Skin epidermis (tissue), 12 donors: ENCODE measurements at regions not wholly inside any gene's neighbourhood (a gene's known extent, or its start where the extent isn't known, plus 50 kb on each side); places are given as distances from the start of the nearest gene placed in this dataset.
"Not testable (repeated sequence)": the region's sequence is repeated elsewhere in the genome, so short reads cannot be mapped to it uniquely, and the experiment has no call there.

Experiments used
- H3K27ac ChIP-seq, 21 experiments: fragments of 200-600 bp; sonication (generic) in 11 of 21; one replicate each; pipeline ENCODE4 v1.5.0; 2020; ENCODE audit warnings: mild to moderate bottlenecking in 3 of 21, inconsistent platforms in 2 of 21, moderate library complexity in 2 of 21
- H3K4me3 ChIP-seq, 7 experiments: fragments of 200-600 bp; sonication (generic) in 2 of 7; one replicate each; pipeline ENCODE4 v1.5.0; 2020; ENCODE audit warnings: inconsistent platforms in 2 of 7, mild to moderate bottlenecking in 2 of 7, moderate library complexity in 1 of 7

GRCh38 chr22:19598054-19598855 lies 74.0 kb upstream of the CLDN5 start:
- no peak overlapping the region for H3K4me3 ChIP-seq
- H3K27ac ChIP-seq: peak overlapping the region in 16 of 21 experiments; percentile 2 to 83 (median 50)

- Histone ChIP-seq H3K4me3 (no peak overlapping the region), H3K27ac (peak overlapping the region in 2 of 21 experiments; percentile 38 to 81)
Measured at GRCh38 chr22:19599004-19599403, 74.8 kb upstream of the CLDN5 start.

GRCh38 chr22:19599626-19600243 lies 75.5 kb upstream of the CLDN5 start:
- Histone ChIP-seq H3K27ac (peak overlapping the region in 1 of 21 experiments; percentile 17), H3K4me3 (no peak overlapping the region)

DNA sequence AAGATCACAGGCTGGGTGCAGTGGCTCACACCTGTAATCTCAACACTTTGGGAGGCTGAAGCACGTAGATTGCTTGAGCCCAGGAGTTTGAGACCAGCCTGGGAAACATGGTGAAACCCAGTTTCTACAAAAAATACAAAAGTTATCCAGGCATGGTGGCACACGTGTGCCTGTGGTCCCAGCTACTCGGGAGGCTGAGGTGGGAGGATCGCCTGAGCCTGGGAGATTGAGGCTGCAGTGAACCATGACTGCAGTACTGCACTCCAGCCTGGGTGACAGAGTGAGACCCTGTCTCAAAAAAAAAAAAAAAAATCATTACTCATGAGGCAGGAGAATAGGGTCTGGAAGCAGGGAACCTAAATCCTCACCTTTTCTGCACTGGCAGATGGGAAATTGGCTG lies 79.1 kb upstream of the CLDN5 start:
- not testable (repeated sequence) for H3K27ac ChIP-seq, H3K4me3 ChIP-seq

DNA sequence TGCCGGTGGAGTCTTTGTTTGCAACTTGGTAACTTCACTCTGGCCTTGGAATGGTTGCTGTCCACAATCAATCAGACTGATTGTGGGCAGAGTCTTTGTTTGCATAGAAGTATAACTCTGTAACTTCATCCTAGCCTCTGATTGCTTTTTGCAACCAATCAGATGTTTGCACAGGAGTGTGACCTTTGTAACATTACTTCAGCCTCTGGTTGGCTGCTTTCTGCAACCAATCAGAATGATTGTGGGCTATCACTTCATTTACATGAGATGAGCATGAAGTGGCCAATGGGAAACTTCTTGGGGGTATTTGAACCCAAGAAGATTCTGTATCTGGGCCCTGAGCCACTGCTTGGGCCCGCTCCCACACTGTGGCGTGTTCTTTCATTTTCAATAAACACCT lies 79.6 kb upstream of the CLDN5 start:
- H3K27ac ChIP-seq: no peak overlapping the region
- H3K4me3 ChIP-seq: no peak overlapping the region

- H3K27ac ChIP-seq: peak overlapping the region in 4 of 21 experiments; percentile 8 to 50 (median 20)
- H3K4me3 ChIP-seq: no peak overlapping the region
Measured at GRCh38 chr22:19604711-19605268, 80.6 kb upstream of the CLDN5 start.

DNA sequence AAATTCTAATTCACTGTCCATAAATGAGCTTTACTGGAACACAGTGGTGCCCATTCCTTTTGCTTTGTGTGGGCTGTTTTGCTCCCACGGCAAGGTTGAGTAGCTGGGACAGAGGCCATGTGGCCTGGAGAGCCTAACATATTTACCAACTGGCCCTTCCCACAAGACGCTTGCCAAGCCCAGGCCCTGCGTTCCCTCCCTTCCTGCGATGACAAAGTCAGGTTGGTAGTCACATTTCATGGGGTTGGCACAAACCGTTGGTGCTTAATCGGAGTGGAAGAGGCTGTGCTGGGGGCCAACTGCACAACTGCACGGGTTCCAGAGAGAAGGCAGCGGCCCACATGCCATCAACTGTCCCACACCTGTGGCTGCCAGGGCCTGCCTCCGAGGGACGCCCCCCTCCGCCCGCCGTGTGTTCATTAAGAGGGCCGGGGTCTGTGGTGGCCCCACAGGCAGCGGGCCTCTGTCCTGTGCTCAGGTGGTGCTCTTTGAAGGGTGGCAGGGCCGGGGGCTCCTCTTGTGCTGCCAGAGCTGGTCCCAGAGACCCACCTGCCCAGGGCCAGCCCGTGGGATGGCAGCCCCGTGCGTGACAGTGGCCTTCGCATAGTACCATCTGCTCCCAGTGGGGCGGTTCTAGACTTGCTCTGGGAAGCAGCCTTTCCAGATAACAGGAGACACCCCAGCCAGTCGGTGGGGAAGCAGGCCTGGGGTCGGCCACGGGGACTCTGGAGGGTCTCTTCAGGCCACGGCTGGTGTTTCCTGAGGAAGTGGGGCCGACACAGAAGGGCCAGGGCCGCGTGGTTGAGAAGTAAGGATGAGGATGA lies 81.5 kb upstream of the CLDN5 start:
- peak overlapping the region in 5 of 21 experiments; percentile 3 to 49 (median 28) for H3K27ac ChIP-seq
- no peak overlapping the region for H3K4me3 ChIP-seq

- Histone ChIP-seq H3K4me3 (no peak overlapping the region), H3K27ac (peak overlapping the region in 7 of 21 experiments; percentile 3 to 38 (median 33))
Measured at GRCh38 chr22:19606332-19607191, 82.4 kb upstream of the CLDN5 start.

DNA sequence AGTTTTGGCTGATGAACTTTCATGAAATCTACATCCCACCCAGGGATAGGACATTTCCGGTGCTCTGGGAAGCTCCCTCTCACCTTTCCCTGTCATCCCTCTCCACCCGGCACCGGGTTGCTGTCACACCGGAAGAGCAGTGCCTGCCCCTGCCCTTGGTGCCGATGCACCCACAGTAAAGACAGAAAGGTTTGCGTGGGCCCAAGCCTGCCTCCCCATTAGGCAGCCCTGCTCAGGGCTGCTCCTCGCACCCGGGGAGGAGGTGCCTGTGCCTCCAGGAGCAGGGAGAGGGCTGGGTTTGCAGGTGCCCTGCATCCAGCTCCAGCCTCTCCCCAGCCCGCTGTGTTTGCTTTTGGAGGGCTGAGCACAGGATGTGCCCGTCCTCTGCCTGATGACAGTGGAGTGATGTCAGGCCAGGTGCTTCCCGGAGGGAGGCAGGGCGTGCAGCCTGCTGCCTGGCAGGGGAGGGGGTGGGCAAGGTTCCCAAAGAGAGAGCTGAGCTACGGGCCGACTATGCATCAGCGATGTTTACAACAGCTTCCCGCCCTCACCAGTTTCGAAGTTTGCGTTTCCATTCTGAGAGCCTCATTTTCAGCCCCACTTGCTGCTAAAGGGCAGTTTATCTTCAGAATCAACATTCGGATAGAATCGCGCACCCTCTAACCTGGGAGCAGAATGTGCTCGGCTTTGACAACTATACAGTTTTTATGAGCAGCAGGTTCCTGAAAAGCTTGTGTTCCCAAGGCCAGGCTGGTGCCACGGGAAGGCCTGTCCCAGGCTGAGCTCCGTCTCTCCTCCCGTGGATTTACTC lies 83.2 kb upstream of the CLDN5 start:
- Histone ChIP-seq H3K27ac (peak overlapping the region in 10 of 21 experiments; percentile 3 to 69 (median 34)), H3K4me3 (no peak overlapping the region)

- Histone ChIP-seq H3K27ac (peak overlapping the region in 3 of 21 experiments; percentile 24 to 54 (median 37)), H3K4me3 (no peak overlapping the region)
Measured at GRCh38 chr22:19608003-19608690, 83.9 kb upstream of the CLDN5 start.

DNA sequence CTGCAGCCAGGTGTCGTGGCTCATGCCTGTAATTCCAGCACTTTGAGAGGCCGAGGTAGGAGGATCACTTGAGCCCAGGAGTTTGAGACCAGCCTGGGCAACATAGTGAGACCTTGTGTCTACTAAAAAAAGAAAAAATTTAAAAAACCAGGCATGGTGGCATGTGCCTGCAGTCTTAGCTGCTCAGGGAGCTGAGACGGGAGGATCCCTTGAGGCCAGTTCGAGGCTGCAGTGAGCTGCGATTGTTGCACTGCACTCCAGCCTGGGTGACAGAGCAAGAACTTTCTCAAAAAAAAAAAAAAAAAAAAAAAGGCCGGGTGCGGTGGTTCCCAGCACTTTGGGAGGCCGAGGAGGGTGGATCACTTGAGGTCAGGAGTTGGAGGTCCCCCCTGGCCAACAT lies 85.5 kb upstream of the CLDN5 start:
- H3K4me3 ChIP-seq: not testable (repeated sequence)

DNA sequence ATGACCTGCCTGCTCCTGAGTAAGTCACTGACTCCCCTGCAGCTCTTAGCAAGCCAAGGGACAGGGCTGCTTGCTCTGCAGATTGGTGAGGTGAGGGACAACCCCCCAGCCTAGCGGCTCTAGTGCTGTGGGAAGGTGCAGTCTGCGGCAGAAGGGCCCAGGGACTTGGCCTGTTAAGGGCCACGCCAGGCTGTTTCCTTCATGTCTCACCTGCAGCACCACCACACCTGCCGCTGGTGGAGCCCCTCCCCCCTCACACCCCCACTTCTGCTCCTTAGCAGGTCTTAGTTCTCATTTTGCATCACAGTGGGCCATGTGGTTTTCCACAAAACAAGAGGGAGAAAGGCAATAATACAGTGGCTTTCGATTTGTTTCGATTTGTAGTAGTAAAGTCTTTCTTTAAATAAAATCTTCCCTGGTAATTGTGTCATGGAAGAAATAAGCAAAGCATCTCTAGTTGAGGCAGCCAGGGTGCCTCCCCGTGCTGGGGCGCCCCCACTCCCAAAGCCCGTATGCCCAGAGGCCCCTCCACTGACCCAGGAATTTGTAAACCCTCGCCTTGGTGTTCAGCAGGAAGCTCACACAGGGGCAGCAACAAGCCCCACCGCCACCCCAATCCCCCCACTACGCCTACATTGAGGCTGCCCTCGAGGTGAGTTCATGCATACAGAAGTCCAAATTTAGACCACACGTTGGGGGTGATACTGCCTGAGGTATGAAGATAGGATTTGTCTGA lies 86.5 kb upstream of the CLDN5 start:
- no peak overlapping the region for H3K4me3 ChIP-seq
- H3K27ac ChIP-seq: no peak overlapping the region

More for the DNA sequence above, 85.5 kb upstream of the CLDN5 start:
- not testable (repeated sequence) for H3K27ac ChIP-seq

GRCh38 chr22:19611590-19611989 lies 87.4 kb upstream of the CLDN5 start:
- H3K4me3 ChIP-seq: no peak overlapping the region
- no peak overlapping the region for H3K27ac ChIP-seq

DNA sequence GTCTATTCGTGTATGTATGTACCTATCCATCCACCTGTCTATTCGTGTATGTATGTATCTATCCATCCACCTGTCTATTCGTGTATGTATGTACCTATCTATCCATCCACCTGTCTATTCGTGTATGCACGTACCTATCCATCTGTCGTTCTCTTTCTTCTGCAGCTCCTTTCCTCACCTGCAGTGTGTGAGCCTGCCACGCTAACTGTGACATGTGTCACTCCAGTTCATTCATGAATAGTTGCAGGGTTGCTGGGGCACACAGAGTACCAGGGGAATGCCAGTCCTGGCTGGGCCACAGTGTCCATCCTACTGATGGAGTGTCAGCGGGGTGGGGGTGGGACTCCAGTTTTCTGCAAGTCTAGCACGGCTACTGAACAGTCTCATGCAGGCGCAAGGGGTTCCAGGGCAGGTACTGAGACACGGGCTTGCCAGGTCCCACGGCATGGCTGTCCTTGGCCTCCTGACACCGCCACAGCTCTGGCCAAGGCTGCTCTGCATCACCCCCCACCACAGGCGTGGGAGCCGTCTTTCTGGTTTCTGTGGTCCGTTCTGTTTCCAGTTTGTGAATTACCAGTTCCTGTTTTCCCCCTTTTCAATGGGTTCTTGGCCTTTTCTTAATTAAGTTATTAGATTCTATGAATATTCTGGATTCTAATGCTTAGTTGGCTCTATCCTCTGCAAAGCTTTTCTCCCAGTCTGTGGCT lies 88.8 kb upstream of the CLDN5 start:
- no peak overlapping the region for H3K4me3 ChIP-seq
- H3K27ac ChIP-seq: no peak overlapping the region

- H3K27ac ChIP-seq: no peak overlapping the region
- H3K4me3 ChIP-seq: no peak overlapping the region
Measured at GRCh38 chr22:19614536-19614863, 90.3 kb upstream of the CLDN5 start.

DNA sequence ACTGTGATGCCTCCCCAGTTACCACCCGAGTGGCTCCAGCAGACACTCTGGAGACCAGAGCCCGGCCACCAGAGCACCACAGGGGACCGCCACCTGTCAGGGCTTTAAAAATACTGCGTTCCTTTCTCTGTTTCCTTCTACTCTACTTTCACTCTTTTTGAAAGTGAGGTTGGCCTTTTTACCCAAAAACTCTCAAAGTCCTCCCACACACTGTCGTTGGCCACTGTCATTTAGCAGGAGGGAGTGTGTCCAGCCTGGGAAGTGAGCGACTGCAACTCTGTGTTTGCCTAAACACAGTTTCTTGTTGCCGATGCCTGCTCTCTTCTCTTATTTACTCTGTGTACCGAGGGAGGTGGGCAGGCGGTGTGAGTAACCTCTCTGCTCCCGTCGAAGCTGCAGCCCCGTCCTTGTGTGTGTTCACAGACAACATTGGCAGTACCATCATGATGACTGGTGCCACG lies 90.8 kb upstream of the CLDN5 start:
- Histone ChIP-seq H3K4me3 (no peak overlapping the region), H3K27ac (no peak overlapping the region)
